NCI-H526 (cell line): ENCODE measurements at regions not wholly inside any gene's neighbourhood (a gene's known extent, or its start where the extent isn't known, plus 50 kb on each side); places are given as distances from the start of the nearest gene placed in this dataset.
"Not testable (repeated sequence)": the region's sequence is repeated elsewhere in the genome, so short reads cannot be mapped to it uniquely, and the experiment has no call there.

Experiments
- DNase-seq, 2 experiments: peaks; one replicate each; lab custom pipeline; 2025; lab: John Stamatoyannopoulos, UW

DNA sequence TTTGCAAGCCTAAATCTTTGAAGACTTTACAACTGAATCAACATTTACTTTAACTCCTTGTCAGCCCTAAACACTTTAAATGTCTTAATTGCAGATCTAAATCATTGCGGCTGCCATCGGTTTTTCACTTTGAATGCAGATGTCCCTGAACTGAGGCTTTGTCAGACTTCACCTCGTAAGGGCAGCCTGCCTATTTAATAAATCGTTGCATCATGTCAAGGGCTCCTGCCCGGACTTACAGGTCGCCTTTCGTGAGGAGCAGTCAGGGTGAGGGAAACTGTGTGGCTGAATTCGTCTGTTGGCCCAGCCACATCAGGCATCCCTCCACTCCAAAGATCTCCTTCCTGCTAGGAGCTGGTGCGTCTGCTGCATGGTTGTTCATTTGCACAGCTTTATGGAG is 368.2 kb upstream of the NPVF start:
- DNase-seq, result no peak

DNA sequence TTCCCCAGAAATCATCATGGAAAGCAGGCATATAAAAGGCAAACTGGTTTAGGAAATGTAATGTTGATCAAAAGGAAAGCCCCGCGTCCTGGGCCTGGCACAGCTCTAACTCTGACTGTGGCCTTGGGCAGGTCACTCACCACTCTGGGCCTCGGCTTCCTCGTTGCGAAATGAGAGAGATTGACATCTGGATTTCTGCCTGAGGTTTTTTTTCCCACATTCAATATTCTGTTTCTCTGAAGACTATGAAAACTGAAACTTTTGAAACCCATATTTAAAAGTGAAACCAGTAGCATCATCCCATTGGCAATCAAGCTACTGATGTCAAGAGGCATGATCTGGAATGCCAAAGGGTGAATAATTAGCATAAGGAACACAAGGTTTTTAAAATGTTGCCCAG is 369.7 kb upstream of the NPVF start:
- DNase-seq, result no peak

DNA sequence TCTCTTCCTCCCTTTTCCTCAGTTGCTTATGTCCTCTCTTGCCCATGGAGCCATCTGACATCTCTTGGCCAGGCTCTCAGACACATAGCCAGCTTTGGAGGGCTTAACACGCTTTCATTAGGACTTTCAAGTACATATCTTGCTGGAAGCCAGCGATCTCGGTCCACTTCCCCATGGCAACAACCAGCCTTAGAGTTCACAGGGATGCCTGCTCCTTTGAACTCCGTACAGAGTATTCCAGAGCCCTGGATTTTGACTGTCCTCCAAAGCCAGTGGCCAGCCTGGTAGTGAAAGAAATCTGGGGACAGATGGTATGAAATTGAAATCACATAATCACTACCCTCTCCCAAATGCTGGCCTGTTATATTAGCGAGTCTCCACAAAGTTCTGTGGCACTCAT is 370.5 kb upstream of the NPVF start:
- DNase-seq, result no peak

DNA sequence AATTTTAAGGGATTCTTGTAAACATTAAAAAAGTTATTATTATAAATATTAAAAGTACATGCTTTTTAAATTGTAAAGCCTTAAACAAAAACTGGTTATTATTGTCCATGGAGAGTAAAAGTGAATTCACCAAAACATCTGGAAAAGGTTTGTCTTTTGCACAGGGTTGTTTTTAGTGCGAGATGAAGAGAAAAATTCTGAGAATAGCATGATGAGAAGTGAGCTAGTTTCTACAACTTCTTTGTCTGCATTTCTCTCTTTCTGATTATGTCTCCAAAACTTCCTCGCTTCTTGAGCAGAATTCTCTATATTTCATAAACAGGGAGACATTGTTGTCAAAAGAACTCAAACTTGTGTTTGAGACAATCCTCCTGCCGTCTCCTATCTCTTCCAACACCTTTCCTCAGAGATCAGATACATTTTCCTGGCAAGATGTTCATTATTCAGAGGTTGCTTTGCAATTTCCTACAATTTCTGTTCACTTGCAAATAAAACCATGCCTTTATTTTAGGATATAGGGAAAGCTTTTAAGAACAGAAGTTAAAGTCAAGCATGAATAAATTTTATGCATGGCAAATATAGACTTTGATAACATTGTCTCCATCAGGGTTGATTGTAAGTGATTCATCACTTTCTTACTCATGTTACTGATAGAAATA is 372.1 kb upstream of the NPVF start:
- no peak for DNase-seq

DNA sequence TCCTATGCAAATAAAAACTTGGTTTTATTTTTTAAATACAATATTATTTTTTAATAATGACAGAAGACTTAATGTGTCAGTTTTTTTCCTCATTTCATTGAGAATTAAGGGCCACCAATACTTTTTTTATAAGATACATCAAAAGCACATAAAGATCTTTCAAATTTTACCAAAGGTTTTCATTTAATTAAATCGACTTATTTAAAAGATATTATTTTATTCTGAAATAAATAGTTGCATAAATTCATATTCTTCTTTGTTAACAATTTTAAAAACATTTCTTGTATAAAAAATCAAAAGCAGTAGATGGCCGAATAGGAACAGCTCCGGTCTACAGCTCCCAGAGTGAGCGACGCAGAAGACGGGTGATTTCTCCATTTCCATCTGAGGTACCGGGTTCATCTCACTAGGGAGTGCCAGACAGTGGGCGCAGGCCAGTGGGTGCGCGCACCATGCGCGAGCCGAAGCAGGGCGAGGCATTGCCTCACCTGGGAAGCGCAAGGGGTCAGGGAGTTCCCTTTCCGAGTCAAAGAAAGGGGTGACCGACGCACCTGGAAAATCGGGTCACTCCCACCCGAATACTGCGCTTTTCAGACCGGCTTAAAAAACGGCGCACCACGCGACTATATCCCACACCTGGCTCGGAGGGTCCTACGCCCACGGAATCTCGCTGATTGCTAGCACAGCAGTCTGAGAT is 374.6 kb upstream of the NPVF start:
- not testable (repeated sequence) for DNase-seq

DNA sequence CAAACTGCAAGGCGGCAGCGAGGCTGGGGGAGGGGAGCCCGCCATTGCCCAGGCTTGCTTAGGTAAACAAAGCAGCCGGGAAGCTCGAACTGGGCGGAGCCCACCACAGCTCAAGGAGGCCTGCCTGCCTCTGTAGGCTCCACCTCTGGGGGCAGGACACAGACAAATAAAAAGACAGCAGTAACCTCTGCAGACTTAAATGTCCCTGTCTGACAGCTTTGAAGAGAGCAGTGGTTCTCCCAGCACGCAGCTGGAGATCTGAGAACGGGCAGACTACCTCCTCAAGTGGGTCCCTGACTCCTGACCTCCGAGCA is 375.1 kb upstream of the NPVF start:
- not testable (repeated sequence) for DNase-seq

DNA sequence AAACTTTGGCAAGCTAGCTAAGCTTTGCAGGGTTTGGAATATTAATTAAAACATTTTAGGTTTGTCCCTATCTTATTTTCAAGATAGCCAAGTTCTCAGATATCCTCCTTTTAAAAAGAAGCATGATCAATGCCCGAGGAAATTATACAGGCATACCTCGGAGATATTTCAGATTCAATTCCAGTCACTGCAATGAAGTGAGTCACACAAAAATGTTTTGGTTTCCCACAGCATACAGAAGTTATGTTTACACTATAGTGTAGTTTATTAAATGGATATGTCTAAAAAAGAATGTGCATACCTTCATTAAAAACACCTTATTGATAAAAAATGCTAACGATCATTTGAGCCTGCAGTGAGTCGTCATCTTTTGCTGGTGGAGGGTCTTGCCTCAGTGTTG is 382.9 kb upstream of the NPVF start:
- DNase-seq, result no peak

DNA sequence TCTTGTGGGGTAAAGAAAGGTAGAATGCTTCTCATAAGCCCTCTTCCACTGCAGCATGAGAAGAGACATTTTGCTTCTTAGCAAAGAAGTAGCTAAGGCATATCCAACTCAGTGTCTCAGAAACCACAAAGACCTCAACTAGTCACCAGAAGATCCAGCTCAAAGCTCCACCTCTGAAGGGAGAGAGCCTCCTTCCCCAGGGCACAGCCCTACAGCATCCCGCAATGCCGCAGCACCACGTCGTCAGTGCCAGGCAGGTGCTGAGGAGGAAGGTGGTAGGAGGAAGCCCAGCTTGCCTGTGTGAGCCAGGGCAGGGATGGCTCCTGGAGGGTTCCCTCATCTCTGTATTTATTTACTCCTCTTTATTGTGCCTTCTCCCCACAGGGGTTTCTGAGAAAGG is 385.6 kb upstream of the NPVF start:
- no peak for DNase-seq

DNA sequence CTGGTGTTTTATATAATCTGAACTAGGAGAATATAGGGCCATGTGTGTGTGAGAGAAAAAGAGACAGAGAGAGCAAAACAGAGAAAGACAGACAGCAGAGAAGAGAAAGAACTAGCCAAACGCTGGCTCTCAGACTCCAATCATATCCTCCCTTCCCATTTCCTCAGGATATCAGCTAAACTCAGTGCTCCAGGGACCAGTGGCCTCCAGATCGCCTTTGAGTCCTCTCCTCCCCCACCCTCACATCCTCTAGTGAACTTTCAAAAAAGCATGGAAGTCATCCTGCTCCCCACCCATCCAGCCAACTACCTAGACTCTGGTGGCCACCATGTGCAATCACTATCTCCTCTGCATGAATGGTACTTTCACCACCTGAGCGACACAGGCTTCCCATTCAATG is 386.1 kb upstream of the NPVF start:
- DNase-seq, result no peak

DNA sequence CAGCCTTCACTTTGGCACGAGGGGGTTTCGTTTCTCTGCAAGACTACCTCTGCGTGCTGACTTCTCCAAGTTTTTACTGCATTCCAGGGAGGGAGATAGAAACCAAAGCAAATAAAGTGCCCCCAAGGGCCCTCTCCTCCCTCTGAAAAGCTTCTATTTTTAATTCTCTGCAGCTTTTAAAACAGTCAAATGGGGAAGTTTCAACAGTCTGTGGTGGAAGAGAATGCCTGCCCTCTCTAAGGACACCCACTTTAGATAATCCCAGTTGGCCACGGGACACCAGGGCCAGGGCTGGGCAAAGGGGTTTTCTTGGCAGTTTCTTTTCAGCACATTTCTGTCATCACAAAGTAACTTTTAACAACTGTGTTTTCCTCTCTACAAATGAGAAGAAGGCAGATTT is 386.7 kb upstream of the NPVF start:
- no peak for DNase-seq

DNA sequence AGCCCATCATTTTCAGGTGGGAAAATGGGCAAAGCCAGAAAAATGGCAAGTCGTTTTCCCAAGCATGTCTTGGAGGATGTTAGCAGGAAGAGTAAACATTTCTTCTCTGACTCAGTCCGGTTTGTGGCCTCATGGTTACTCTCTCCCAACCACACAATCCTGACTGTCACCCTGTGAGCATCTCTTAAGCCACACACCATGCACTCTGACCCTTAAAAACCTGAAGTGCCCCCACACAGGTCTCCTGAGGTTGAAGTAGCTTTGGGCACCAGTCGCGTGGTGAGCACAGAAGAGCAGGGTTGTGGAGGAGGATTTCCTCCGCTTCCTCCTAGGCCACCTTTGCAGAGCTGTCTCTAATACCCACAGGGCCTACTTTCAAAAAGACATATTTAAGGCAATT is 387.3 kb upstream of the NPVF start:
- DNase-seq, result no peak

DNA sequence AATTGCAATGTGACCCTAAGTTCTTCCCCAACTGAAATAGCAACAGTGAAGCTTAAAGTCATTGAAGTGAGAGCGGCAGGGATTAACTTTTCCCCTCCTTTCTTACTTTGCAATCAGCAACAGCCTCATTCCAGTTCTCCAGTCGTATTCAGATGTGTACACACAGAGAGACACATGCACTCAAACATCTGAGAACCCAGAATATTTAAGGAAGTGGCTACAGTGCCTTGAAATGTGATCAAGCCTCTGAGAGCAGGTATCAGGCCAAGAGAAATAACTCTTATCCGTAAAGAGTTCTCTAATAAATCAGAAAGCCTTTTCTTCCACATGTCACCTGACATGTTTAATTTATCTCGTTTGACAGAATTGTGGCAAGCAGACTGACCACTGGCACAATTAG is 388.9 kb upstream of the NPVF start:
- DNase-seq, result no peak

DNA sequence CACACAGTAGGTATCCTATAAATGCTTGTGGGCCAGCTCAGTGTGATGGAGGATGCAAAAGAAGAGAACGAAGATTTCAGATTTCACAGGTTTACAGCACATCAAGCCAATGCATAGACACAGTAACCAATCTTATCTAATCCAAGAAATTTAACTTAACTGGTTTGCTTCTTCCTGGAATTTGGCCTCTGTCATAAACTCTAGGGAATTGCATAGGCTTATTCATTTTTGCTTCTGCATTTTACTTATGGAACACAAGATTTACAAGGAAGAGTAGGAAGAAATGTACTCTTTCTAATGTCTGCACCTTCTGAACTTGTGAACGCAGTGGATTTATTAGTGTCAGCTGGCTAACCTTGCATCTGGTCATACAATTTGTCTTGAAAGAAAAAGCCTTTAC is 389.4 kb upstream of the NPVF start:
- DNase-seq, result no peak

DNA sequence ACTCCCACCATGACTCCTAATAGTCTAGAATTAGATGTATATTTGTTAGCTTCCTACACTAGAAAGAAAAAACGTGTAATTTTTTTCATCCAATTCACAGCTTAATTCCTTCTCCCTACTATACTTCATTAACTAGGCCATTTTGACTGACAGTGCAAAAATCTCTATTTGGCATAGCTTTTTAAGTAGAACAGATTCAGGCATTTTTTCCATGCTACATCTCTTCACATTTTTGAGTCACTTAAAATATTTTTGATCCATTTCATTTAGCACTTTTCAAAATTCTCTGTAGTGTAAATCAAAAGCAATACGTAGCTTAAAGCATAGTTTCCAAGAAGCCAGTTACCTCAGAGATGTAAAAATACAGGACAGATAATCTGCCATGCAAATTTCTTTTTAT is 391.1 kb upstream of the NPVF start:
- DNase-seq, result peak in 1 of 2 experiments; percentile 30

DNA sequence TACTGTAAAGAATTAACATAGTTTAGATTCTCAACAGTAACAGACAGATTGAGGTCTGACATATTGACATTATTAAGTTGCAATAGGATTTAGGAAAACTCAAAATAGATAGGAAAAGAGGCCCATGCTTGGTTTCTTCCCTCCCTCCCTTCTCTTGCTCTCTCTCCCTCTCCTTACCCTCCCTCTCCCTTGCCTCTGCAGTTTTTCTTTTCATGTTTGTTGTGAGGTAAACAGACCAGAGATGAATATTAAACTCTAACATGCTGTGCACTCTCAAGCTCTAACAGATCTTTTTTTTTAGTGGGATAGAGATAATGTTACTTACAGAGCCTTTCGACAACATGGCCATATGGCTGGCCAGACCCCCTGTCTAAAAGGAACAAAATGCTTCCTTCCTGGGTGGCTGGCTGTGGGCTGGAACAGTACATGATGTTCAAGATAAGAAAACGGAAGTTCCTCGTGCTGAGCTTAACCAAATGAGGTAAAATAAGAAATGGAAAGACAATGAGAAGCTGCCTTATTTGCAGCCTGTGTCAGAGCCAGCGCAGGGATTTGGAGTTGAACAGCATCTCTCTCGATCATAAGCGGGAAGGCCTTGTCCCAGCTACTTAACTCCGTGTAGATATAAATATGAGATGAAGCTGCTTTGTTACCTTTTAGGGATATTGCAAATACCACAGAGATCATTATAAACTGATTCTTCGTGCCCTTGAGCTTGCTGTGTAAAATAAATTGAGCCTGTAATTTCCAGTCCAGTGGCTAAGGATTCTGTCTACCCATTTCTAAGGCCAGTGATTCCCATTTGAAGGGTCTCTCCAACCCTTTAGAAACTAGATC is 391.9 kb upstream of the NPVF start:
- peak; percentile 18 to 28 for DNase-seq

DNA sequence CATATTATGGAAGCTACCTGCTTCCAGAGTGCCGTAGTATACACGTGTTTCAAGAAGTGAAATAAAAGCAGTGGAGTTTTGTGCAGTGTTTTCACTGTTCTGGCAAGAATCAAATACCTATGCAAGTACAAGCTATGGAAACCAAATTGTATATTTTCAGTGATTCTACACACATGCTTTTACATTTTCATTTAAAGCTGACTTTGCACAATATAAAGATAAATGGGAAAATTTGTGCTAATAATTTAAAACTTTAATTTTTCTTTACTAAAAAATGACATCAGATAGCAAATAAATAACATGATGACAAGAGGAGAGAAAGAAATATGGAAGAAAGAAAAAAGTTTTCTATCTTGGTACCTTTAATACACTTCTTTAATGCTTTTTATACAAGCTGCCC is 393.7 kb upstream of the NPVF start:
- no peak for DNase-seq

DNA sequence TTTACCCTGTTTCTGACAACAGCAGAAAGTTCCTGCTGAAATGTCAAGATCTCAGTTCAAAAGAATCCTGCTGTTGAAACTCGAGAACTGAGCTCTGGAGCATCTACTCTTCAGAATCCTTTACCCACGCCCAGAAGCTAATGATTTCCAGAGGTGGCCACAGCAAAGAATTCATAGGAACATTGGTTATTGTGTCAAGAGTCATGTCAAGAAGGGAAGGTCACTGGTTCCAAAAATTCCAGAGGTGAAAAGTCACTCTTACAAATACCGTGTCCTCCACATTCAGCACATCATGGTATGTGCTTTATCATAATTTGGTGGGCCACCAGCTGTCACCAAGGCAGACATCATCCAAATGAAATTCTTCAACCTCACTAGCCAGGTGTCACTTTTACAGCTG is 394.4 kb upstream of the NPVF start:
- no peak for DNase-seq

DNA sequence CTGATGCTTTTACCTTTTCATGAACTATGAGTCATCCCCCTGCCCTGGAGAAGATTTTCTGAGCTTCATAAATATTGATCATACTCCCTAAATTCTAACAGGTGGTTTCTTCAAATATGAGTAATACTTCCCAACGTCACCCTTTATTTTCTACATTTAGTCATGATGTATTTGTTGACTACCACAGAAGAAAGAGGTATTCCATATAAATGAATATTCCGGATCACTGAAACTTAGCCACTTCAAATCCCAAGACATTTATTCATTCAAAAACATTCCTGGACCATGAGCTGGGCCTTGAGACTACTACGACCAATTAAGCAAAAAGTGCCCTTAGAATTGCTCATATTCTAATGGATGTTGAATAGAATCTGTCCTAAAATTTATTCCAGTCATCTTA is 395.8 kb upstream of the NPVF start:
- DNase-seq, result no peak

DNA sequence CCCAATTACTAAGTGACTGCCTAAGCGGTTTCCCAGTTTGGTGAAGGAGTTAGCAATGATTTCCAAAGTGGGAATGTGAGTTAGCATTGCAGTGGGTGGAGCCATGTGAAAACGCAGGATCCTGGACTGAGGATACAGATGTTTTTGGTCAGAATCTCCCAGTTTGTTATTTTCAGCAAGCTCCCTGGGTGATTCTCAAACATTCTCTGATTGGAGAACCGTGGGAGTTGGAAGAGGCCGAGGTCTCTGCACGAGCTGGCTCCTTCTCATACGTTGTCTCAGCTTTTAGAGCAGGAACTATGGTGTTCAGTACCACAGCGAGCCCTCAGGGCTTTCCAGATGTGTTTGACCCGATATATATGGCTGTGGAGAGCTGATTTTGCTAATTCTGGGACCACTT is 396.5 kb upstream of the NPVF start:
- no peak for DNase-seq

DNA sequence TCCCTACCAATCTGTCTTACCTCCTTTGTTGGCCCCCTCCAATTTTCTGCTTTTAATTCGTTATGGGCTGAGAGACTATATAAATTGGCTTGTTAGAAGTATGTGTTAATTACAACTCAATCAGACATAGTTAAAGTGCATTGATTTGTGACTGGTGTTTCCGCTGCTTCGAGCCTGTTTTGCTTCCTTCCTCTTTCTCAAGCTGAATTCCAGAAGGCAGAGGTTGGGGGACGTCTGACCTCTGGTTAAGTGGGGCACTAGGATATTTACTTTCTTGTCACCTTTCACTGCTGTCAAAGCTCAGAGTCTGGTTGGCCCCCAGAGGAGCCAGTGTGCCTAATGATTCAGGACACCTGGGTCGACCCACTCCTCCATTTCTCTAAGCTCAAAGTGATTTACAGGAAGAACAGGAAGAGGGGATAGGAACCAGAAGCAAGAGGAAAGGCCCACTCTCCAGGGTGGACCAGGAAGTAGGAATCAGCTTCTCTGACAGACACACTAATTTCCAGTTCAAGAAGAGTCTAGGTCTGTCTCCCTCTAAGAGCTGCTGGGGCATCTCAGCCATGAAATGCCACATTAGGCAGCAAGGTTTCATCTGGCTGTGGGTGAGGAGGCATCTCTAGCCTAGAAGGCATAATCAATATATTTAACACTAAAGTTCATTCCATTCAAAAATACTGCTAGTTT is 397.2 kb upstream of the NPVF start:
- no peak for DNase-seq

DNA sequence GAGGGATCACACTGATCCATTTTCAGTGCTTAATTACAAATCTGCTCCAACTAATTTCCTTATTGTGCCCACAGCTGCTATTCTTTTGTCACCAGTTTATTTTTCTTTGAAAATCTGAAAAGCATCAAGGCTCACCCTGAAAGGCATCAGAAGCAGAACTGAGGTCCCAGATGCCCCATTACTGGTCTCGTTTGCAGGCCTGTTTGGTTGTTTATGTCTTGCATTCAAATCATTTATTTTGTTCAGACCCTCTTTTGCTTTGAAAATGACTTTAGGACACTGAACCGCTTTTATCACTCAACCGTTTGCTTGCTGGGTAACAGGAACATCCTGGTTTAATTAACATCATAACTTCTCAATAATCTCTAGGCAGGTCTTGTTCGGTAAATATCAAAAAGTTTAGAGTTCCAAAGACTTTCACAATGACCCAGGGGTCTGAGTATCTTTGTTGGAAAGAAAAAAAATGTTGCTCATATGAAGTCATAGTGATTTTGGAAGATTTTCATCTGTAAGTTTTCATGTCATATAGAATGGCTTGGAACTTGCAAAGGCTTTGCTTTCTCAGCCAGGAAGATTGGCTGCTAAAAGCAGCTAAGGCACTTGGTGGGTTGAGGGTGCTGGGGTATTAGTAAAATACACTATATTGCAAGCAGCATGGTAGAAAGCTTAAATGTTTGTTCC is 398.3 kb upstream of the NPVF start:
- DNase-seq, result no peak

DNA sequence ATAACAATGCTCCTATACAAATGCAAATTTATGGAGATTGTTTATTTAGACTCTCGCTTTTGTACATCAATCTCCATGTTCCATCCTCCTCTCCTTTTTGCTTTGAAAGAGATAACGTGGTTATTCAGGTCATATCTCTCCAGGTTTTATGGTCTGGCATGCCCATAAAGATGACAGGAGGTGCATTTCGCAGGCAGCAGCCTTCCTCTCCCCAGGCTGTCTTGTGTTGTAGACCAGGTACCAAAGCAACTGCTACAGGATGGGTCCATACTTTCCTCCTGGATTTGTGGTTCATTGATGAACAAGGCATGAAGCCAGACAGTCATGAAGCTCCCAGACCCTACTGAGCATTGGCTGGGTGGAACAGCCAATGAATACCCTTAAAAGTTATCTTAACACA is 400.2 kb upstream of the NPVF start:
- no peak for DNase-seq
